ENCODE measurements at regions not wholly inside any gene's neighbourhood (a gene's known extent, or its start where the extent isn't known, plus 50 kb on each side); places are given as distances from the start of the nearest gene placed in this dataset.
"Not testable (repeated sequence)": the region's sequence is repeated elsewhere in the genome, so short reads cannot be mapped to it uniquely, and the experiment has no call there.

DNA sequence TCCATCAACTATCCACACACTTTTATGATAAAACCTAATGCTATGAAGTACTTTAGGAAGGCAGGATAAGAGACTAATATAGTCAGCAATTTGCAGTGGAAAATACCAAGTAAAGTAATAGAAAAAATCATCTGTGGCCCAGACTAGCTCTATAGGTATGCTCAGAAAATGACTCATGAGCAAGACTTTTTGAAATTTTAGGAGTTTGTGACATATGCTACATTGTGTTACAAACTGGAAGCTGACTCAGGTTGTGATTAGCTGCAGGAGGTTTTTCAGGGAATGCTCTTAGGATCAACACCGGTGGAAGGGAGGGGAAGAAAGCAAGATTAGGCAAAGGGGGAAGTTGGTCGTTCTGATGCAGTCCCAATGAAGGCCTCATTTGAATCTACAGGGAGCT is 56.1 kb downstream of the FEZF1 start:
- H3K9me3 Mint-ChIP-seq, result peaks cover 0 to under 1% (median 0%) of the 10 kb centered on the region in 3 donors
- H3K27ac Mint-ChIP-seq, result no peak overlapping the region
- no peaks in the 10 kb centered on the region for H3K36me3 Mint-ChIP-seq

GRCh38 chr7:122238729-122239128 is 65.8 kb downstream of the FEZF1 start:
- H3K27ac Mint-ChIP-seq, H3K36me3 Mint-ChIP-seq, H3K9me3 Mint-ChIP-seq, H3K27me3 Mint-ChIP-seq, H3K4me1 Mint-ChIP-seq: not testable (repeated sequence)
- peak overlapping the region in 1 of 4 donors; percentile 17 for H3K4me3 Mint-ChIP-seq

More for the DNA sequence above, 56.1 kb downstream of the FEZF1 start:
- Mint-ChIP-seq H3K4me1 (no peaks in the 10 kb centered on the region), H3K27me3 (no peaks in the 10 kb centered on the region), H3K4me3 (no peak overlapping the region)

DNA sequence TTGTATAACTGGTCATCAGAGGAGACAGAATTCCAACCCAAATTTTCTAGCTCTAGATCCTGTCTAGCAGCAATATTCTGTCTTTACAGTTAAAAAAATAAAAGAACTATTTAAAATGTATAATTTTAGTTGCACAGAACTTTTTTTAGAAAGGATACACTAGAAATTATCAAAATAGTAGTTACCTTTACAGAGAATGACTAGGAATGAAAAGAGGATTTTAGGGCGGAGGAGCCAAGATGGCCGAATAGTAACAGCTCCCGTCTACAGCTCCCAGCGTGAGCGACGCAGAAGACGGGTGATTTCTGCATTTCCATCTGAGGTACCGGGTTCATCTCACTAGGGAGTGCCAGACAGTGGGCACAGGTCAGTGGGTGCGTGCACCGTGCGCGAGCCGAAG is 66.3 kb downstream of the FEZF1 start:
- H3K27me3 Mint-ChIP-seq, H3K4me1 Mint-ChIP-seq, H3K36me3 Mint-ChIP-seq, H3K27ac Mint-ChIP-seq, H3K9me3 Mint-ChIP-seq: not testable (repeated sequence)
- peak overlapping the region in 1 of 4 donors; percentile 17 for H3K4me3 Mint-ChIP-seq

DNA sequence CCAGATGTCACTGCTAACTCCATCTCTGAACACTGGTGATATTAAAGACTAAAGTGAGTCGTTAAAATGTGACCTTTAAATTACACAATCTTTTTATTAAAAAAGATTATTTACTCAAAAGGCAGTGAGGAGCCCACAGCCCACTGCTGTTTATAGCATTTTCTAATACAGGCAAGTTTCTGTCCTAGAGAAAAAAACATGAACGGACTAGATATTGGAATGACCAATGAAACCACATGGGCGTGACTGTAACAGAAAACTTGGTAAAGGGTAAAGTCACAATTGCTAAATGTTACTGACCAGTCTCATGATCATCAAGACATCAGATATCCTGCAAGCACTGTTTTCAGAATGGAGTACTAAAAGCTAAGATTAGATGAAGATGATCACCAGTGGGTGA is 78.7 kb downstream of the FEZF1 start:
- no peak overlapping the region for H3K27ac Mint-ChIP-seq

DNA sequence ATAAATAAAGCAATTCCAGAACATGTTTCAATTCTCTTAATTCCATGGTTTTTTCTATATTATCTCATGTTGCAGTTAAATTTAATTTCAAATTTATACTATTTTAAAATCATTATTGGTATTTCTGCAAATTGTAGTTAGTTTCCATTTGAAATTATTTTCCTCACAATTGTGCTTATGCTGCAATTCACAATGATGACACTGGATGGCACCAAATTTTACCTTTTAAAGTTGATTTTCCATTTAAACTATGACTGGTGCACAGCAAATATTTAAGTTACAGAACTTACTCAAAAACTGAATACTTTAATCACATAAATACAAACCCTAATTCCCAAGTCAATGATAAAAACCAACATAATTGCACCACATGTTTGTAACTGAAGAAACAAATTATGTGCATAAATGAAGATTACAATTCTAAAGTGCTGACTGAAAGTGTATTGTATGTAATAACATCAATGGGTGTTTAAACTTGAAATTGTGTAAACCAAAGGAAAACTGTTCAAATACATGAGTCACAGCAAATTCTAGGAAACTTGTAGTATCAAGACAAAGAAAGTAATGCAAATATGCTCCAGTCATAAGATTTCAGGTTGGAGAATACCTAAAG is 75.3 kb upstream of the AASS start:
- no peaks in the 10 kb centered on the region for H3K27me3 Mint-ChIP-seq
- no peak overlapping the region for H3K4me3 Mint-ChIP-seq
- no peaks in the 10 kb centered on the region for H3K4me1 Mint-ChIP-seq
- H3K27ac Mint-ChIP-seq, result no peak overlapping the region
- H3K9me3 Mint-ChIP-seq, result no peaks in the 10 kb centered on the region
- H3K36me3 Mint-ChIP-seq, result no peaks in the 10 kb centered on the region

More for the DNA sequence above, 78.7 kb downstream of the FEZF1 start:
- H3K27me3 Mint-ChIP-seq, result no peaks in the 10 kb centered on the region
- peaks cover 0 to 2% (median 0%) of the 10 kb centered on the region in 3 donors for H3K9me3 Mint-ChIP-seq
- no peak overlapping the region for H3K4me3 Mint-ChIP-seq
- no peaks in the 10 kb centered on the region for H3K4me1 Mint-ChIP-seq
- no peaks in the 10 kb centered on the region for H3K36me3 Mint-ChIP-seq

GRCh38 chr7:122217125-122217524 is 73.1 kb upstream of the AASS start:
- H3K27ac Mint-ChIP-seq, result no peak overlapping the region
- H3K9me3 Mint-ChIP-seq, result no peaks in the 10 kb centered on the region
- H3K4me3 Mint-ChIP-seq, result no peak overlapping the region
- H3K4me1 Mint-ChIP-seq, result no peaks in the 10 kb centered on the region
- no peaks in the 10 kb centered on the region for H3K27me3 Mint-ChIP-seq
- no peaks in the 10 kb centered on the region for H3K36me3 Mint-ChIP-seq

DNA sequence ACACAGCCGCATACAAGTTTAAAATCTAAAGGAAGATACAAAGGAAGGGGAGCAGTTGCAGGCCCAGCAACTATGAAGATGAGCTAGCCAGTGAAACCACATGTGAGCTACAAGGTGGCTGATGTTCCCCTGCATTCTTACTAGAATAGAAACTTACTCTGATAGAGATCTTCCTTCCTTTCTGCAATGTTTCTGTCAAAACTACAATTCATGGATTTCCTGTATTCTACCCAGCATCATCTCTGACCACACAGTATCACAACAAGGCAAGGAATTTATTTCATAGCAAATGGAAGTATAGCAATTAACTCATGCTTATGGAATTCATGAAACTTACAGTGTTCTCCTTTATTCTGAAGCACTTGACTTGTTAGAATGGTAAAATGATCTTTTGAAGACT is 68.7 kb upstream of the AASS start:
- H3K27ac Mint-ChIP-seq, result no peak overlapping the region
- H3K4me3 Mint-ChIP-seq, result no peak overlapping the region
- no peaks in the 10 kb centered on the region for H3K27me3 Mint-ChIP-seq
- H3K4me1 Mint-ChIP-seq, result no peaks in the 10 kb centered on the region
- H3K36me3 Mint-ChIP-seq, result no peaks in the 10 kb centered on the region
- H3K9me3 Mint-ChIP-seq, result peaks cover 0 to 3% (median under 1%) of the 10 kb centered on the region in 3 donors

DNA sequence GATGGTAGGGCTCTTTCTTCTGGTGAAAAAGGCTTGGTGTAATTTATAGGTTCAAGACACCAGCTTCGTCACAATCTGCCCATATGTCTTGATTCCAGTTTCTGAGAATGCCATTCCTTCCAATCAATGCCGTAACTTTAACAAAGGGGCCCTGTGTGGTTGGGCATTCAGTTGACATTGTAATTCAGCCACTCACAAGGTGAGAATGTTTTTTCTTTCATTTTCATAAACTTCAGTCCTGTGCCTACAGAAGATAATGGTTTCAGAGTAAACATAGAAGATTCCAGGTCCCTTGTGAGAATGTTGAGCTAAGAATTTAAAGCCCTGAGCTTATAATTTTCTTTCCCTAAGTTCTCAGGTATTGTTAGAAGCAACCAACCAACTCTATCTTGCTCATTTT is 67.3 kb upstream of the AASS start:
- no peak overlapping the region for H3K4me3 Mint-ChIP-seq
- no peaks in the 10 kb centered on the region for H3K27me3 Mint-ChIP-seq
- no peak overlapping the region for H3K27ac Mint-ChIP-seq

GRCh38 chr7:122206985-122207384 is 62.9 kb upstream of the AASS start:
- H3K27me3 Mint-ChIP-seq, result no peaks in the 10 kb centered on the region
- H3K4me1 Mint-ChIP-seq, result no peaks in the 10 kb centered on the region
- peaks cover 0 to 3% (median 3%) of the 10 kb centered on the region in 3 donors for H3K9me3 Mint-ChIP-seq
- no peak overlapping the region for H3K27ac Mint-ChIP-seq
- no peaks in the 10 kb centered on the region for H3K36me3 Mint-ChIP-seq
- H3K4me3 Mint-ChIP-seq, result no peak overlapping the region

More for the DNA sequence above, 67.3 kb upstream of the AASS start:
- Mint-ChIP-seq H3K9me3 (peaks cover 0 to 3% (median 3%) of the 10 kb centered on the region in 3 donors), H3K36me3 (no peaks in the 10 kb centered on the region), H3K4me1 (no peaks in the 10 kb centered on the region)

DNA sequence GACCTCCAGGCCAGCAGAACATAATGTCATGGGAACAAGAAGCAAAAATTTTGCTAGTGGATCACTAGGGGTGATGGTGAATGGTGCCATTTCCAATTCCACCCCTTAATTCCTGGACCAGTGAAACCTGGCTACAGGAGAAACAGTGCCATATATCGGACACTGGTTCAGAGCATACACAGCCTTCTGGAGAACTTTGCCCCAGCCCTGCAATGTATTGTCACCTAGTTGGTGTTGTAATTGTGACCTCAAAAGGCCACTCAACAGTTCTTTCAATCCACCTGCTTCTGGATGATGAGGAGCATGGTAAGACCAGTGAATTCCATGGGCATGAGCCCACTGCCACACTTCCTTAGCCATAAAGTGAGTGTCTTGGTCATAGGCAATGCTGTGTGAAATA is 59.8 kb upstream of the AASS start:
- Mint-ChIP-seq H3K9me3 (peaks cover 0 to 3% (median under 1%) of the 10 kb centered on the region in 3 donors), H3K36me3 (no peaks in the 10 kb centered on the region), H3K27me3 (no peaks in the 10 kb centered on the region), H3K4me3 (no peak overlapping the region), H3K27ac (no peak overlapping the region), H3K4me1 (no peaks in the 10 kb centered on the region)

DNA sequence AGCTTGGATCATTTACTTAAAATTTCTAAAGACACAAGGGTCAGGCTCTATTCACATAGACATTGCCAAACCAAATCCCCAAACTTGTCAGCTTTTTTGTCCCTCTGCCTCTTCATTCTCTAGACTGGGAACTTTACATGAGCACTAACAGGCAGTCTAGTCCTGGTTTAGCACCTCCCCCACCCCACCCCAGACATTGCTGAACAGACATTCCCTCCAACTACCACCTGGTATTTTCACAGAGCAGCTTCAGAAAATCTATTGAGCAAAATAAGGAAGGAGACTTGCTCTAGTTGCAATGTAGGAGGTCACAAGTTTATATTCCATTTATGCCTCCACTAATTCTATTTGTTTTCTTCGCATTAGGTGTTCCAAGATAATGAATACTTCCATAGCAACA is 56.8 kb upstream of the AASS start:
- no peaks in the 10 kb centered on the region for H3K4me1 Mint-ChIP-seq
- H3K9me3 Mint-ChIP-seq, result no peaks in the 10 kb centered on the region
- no peaks in the 10 kb centered on the region for H3K27me3 Mint-ChIP-seq
- no peak overlapping the region for H3K27ac Mint-ChIP-seq
- no peak overlapping the region for H3K4me3 Mint-ChIP-seq
- H3K36me3 Mint-ChIP-seq, result no peaks in the 10 kb centered on the region

DNA sequence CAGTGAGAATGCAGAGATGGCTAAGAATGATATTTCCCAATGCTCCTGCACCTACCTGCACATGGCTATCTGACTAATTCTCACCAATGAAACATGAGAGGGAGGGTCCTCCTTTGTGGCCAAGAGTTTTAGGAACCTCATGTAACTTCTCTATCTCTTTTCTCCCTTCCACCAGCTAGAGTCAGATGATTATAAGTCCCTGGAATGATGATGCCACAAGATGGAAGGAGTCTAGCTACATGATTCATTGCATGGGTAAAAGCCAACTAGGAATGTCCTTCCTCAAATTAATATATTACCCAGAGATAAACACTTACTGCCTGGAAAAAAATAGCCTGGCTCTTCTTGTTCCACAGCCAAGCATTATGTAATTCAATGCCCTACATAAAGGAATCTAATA is 55.1 kb upstream of the AASS start:
- no peak overlapping the region for H3K27ac Mint-ChIP-seq
- H3K4me3 Mint-ChIP-seq, result no peak overlapping the region
- H3K27me3 Mint-ChIP-seq, result no peaks in the 10 kb centered on the region
- no peaks in the 10 kb centered on the region for H3K36me3 Mint-ChIP-seq
- H3K4me1 Mint-ChIP-seq, result peaks cover 0 to 2% (median 0%) of the 10 kb centered on the region in 3 donors
- no peaks in the 10 kb centered on the region for H3K9me3 Mint-ChIP-seq

GRCh38 chr7:122198581-122198980 is 54.5 kb upstream of the AASS start:
- no peak overlapping the region for H3K27ac Mint-ChIP-seq
- no peaks in the 10 kb centered on the region for H3K36me3 Mint-ChIP-seq
- peaks cover 0 to 2% (median 0%) of the 10 kb centered on the region in 3 donors for H3K4me1 Mint-ChIP-seq
- no peak overlapping the region for H3K4me3 Mint-ChIP-seq
- no peaks in the 10 kb centered on the region for H3K9me3 Mint-ChIP-seq
- no peaks in the 10 kb centered on the region for H3K27me3 Mint-ChIP-seq
